ENCODE measurements at regions not wholly inside any gene's neighbourhood (a gene's known extent, or its start where the extent isn't known, plus 50 kb on each side); places are given as distances from the start of the nearest gene placed in this dataset.
A peak's percentile ranks its signal among the peaks of the same experiment; 100 is the strongest.

GRCh38 chr2:198214114-198214596 is 409.8 kb downstream of the PLCL1 start:
- H3K9me3 ChIP-seq, result no peaks in the 10 kb centered on the region
- DNase-seq (ENCODE audit: low spot score in 2 of 2), result no peak
- H3K4me3 ChIP-seq, result no peak overlapping the region
- H3K4me1 ChIP-seq, result no peaks in the 10 kb centered on the region
- no peaks in the 10 kb centered on the region for H3K27me3 ChIP-seq (ENCODE audit: low read depth)
- no peaks in the 10 kb centered on the region for H3K36me3 ChIP-seq (replicated peaks)
- in situ Hi-C loops (cut with MboI; ENCODE audit: low sequenced_read_pairs), result no loop called here

GRCh38 chr2:198213253-198213652 is 408.9 kb downstream of the PLCL1 start:
- H3K36me3 ChIP-seq (replicated peaks), result no peaks in the 10 kb centered on the region
- no peaks in the 10 kb centered on the region for H3K4me1 ChIP-seq
- H3K9me3 ChIP-seq, result no peaks in the 10 kb centered on the region
- no peak for DNase-seq (ENCODE audit: low spot score in 2 of 2)
- in situ Hi-C loops (cut with MboI; ENCODE audit: low sequenced_read_pairs), result no loop called here
- H3K4me3 ChIP-seq, result no peak overlapping the region
- H3K27me3 ChIP-seq (ENCODE audit: low read depth), result no peaks in the 10 kb centered on the region

GRCh38 chr2:198211706-198212105 is 407.3 kb downstream of the PLCL1 start:
- Histone ChIP-seq H3K4me3 (no peak overlapping the region), H3K27me3 (ENCODE audit: low read depth) (no peaks in the 10 kb centered on the region), H3K4me1 (no peaks in the 10 kb centered on the region), H3K9me3 (no peaks in the 10 kb centered on the region), H3K36me3 (replicated peaks) (no peaks in the 10 kb centered on the region)
- in situ Hi-C loops (cut with MboI; ENCODE audit: low sequenced_read_pairs), result no loop called here
- no peak for DNase-seq (ENCODE audit: low spot score in 2 of 2)

- H3K9me3 ChIP-seq, result no peaks in the 10 kb centered on the region
- in situ Hi-C loops (cut with MboI; ENCODE audit: low sequenced_read_pairs), result no loop called here
Measured at GRCh38 chr2:198203336-198204069, 399.1 kb downstream of the PLCL1 start.

More at GRCh38 chr2:198203336-198204069, 399.1 kb downstream of the PLCL1 start:
- H3K27me3 ChIP-seq (ENCODE audit: low read depth), result no peaks in the 10 kb centered on the region
- H3K4me3 ChIP-seq, result no peak overlapping the region
- peaks cover 4% of the 10 kb centered on the region; the same call in 1 of the 2 replicates for H3K4me1 ChIP-seq
- DNase-seq (ENCODE audit: low spot score in 2 of 2), result peak; percentile 12 to 52
- H3K36me3 ChIP-seq (replicated peaks), result no peaks in the 10 kb centered on the region
